Psoas muscle (tissue), 7 donors: ENCODE measurements at regions not wholly inside any gene's neighbourhood (a gene's known extent, or its start where the extent isn't known, plus 50 kb on each side); places are given as distances from the start of the nearest gene placed in this dataset.

ENCODE experiments used
- ATAC-seq, 4 donors: fragments of 200-7000 bp; cut with Tn5 transposase; one replicate each; pipeline ENCODE4 v1.9.1; 2020; ENCODE audit warnings: moderate library complexity in 3 of 4, mild to moderate bottlenecking in 2 of 4
- DNase-seq, 2 donors: peaks; one replicate each; pipeline ENCODE4 v3.0.0-alpha.2; 2020
- H3K27ac ChIP-seq: fragments of 200-600 bp; one replicate; pipeline ENCODE4 v1.8.0; 2022
- H3K27me3 ChIP-seq, 3 donors: fragments of 200-600 bp in 1 of 3; one replicate each; pipeline versions ENCODE4 v1.6.1 to v1.8.0; 2013 to 2022; ENCODE audit warnings: low read length in 2 of 3, mild to moderate bottlenecking in 2 of 3, moderate library complexity in 1 of 3; ENCODE audit not compliant: insufficient read depth in 3 of 3
- H3K36me3 ChIP-seq, 2 donors: fragments of 200-600 bp in 1 of 2; one replicate each; pipeline versions ENCODE4 v1.6.1 to v1.8.0; 2013 to 2022; ENCODE audit warnings: low read depth in 1 of 2, mild to moderate bottlenecking in 1 of 2, moderate library complexity in 1 of 2; ENCODE audit not compliant: insufficient read depth in 1 of 2
- H3K4me1 ChIP-seq: fragments of 200-600 bp; one replicate; pipeline ENCODE4 v1.8.0; 2022
- H3K4me3 ChIP-seq: fragments of 200-600 bp; one replicate; pipeline ENCODE4 v1.8.0; 2022; ENCODE audit warnings: mild to moderate bottlenecking
- H3K9me3 ChIP-seq: fragments of 200-600 bp; one replicate; pipeline ENCODE4 v1.8.0; 2022
- CTCF ChIP-seq: fragments of 200-600 bp; IDR thresholded peaks from one replicate; pipeline ENCODE4 v1.8.0; 2022; ENCODE audit warnings: antibody characterized with exemption
- WGBS, 3 donors: extraction: QIAGEN DNeasy Blood & Tissue Kit; methylation state at CpG; one replicate each; pipeline versions ENCODE4 v1.1.6 to v1.1.7; 2013; 5-methylcytosine and 5-hydroxymethylcytosine counted together
- intact Hi-C, 2 donors: fragments of 100-400 bp; cut with DNase I; formaldehyde crosslinking; loops; one replicate each; pipeline versions ENCODE4 v1.11.0 to v1.14.2; 2022
- donor health status: healthy with polysubstance abuse.
- donor health status: DM: no; HTN: no; CAD: no; lungs with moderate emphysema.
- donor health status: Bipolar disorder and iron deficiency.
- donor health status: healthy.
- donor health status: DM: yes; HTN: yes; CAD: no.
- donor health status: DM: no; HTN: no; CAD: no.
- donor health status: DM: yes; HTN: yes; CAD: no.

GRCh38 chr17:70795620-70796019 lies 626.3 kb downstream of the KCNJ2 start:
- H3K4me1 ChIP-seq: no peaks in the 10 kb centered on the region
- intact Hi-C loops: no loop called here
- no peak for TF ChIP-seq CTCF
- H3K4me3 ChIP-seq: no peak overlapping the region
- no peak for DNase-seq
- no peaks in the 10 kb centered on the region for H3K27me3 ChIP-seq
- no peak for ATAC-seq
- no peak overlapping the region for H3K27ac ChIP-seq
- H3K9me3 ChIP-seq: no peaks in the 10 kb centered on the region
- H3K36me3 ChIP-seq: no peaks in the 10 kb centered on the region
- 89 to 92% (median 91%) methylated on average over 2 of the region's 2 CpGs for WGBS, 3 donors

GRCh38 chr17:70796757-70797156 lies 627.4 kb downstream of the KCNJ2 start:
- Histone ChIP-seq H3K4me3 (no peak overlapping the region), H3K36me3 (no peaks in the 10 kb centered on the region), H3K27me3 (no peaks in the 10 kb centered on the region), H3K4me1 (no peaks in the 10 kb centered on the region), H3K27ac (no peak overlapping the region), H3K9me3 (no peaks in the 10 kb centered on the region)
- no peak for ATAC-seq
- intact Hi-C loops: no loop called here
- no peak for TF ChIP-seq CTCF
- 51 to 68% (median 68%) methylated on average over 4 of the region's 4 CpGs for WGBS, 3 donors
- DNase-seq: no peak

- no peaks in the 10 kb centered on the region for H3K9me3 ChIP-seq
- no peak overlapping the region for H3K27ac ChIP-seq
- ATAC-seq: no peak
- 29 to 33% (median 33%) methylated on average over 5 of the region's 5 CpGs for WGBS, 3 donors
- no peaks in the 10 kb centered on the region for H3K4me1 ChIP-seq
- intact Hi-C loops: no loop called here
- H3K4me3 ChIP-seq: no peak overlapping the region
- H3K36me3 ChIP-seq: no peaks in the 10 kb centered on the region
- H3K27me3 ChIP-seq: no peaks in the 10 kb centered on the region
- TF ChIP-seq CTCF: no peak
- no peak for DNase-seq
Measured at GRCh38 chr17:70797166-70797565, 627.8 kb downstream of the KCNJ2 start.

- H3K9me3 ChIP-seq: no peaks in the 10 kb centered on the region
- H3K27ac ChIP-seq: no peak overlapping the region
- no peaks in the 10 kb centered on the region for H3K36me3 ChIP-seq
- intact Hi-C loops: no loop called here
- no peaks in the 10 kb centered on the region for H3K4me1 ChIP-seq
- no peak for DNase-seq
- no peak for ATAC-seq
- H3K27me3 ChIP-seq: no peaks in the 10 kb centered on the region
- H3K4me3 ChIP-seq: no peak overlapping the region
- TF ChIP-seq CTCF: no peak
Measured at GRCh38 chr17:70804161-70804560, 634.8 kb downstream of the KCNJ2 start.

- H3K36me3 ChIP-seq: no peaks in the 10 kb centered on the region
Measured at GRCh38 chr17:70808596-70808995, 639.3 kb downstream of the KCNJ2 start.

More at GRCh38 chr17:70808596-70808995, 639.3 kb downstream of the KCNJ2 start:
- WGBS, 3 donors: 80 to 81% (median 80%) methylated on average over 2 of the region's 2 CpGs
- H3K27me3 ChIP-seq: no peaks in the 10 kb centered on the region
- H3K9me3 ChIP-seq: no peaks in the 10 kb centered on the region
- intact Hi-C loops: no loop called here
- ATAC-seq (no peak), DNase-seq (no peak)
- TF ChIP-seq CTCF: no peak
- H3K4me1 ChIP-seq: no peaks in the 10 kb centered on the region
- no peak overlapping the region for H3K27ac ChIP-seq
- H3K4me3 ChIP-seq: no peak overlapping the region
